GM18505 (cell line): ENCODE measurements at regions not wholly inside any gene's neighbourhood (a gene's known extent, or its start where the extent isn't known, plus 50 kb on each side); places are given as distances from the start of the nearest gene placed in this dataset.

ENCODE experiments used
- ATAC-seq: cut with Tn5 transposase; IDR thresholded peaks from one replicate; pipeline ENCODE4 v1.9.1; 2021; ENCODE audit not compliant: unreplicated experiment
- POLR2A ChIP-seq: IDR thresholded peaks from 4 replicates; pipeline ENCODE4 v1.6.1; 2011; ENCODE audit warnings: borderline replicate concordance; ENCODE audit not compliant: insufficient read depth, insufficient read length; ENCODE audit errors: extremely low read depth

- ATAC-seq = no peak
- TF ChIP-seq POLR2A = no peak
Measured at GRCh38 chr5:89758146-89758545, 651.4 kb downstream of the CETN3 start.

- ATAC-seq = no peak
- TF ChIP-seq POLR2A = no peak
Measured at GRCh38 chr5:89756955-89757354, 652.6 kb downstream of the CETN3 start.

GRCh38 chr5:89755024-89755423 is 654.5 kb downstream of the CETN3 start:
- no peak for TF ChIP-seq POLR2A
- ATAC-seq = no peak

GRCh38 chr5:89735082-89735481 is 674.5 kb downstream of the CETN3 start:
- no peak for ATAC-seq
- TF ChIP-seq POLR2A = no peak

- no peak for ATAC-seq
- TF ChIP-seq POLR2A = no peak
Measured at GRCh38 chr5:89733772-89734171, 675.8 kb downstream of the CETN3 start.

GRCh38 chr5:89729623-89730301 is 679.8 kb downstream of the CETN3 start:
- no peak for ATAC-seq
- TF ChIP-seq POLR2A = no peak

GRCh38 chr5:89728750-89729149 is 680.8 kb downstream of the CETN3 start:
- no peak for TF ChIP-seq POLR2A
- no peak for ATAC-seq

- TF ChIP-seq POLR2A = no peak
Measured at GRCh38 chr5:89728134-89728533, 681.4 kb downstream of the CETN3 start.

GRCh38 chr5:89724379-89725095 is 685.0 kb downstream of the CETN3 start:
- no peak for ATAC-seq
- no peak for TF ChIP-seq POLR2A

More at GRCh38 chr5:89728134-89728533, 681.4 kb downstream of the CETN3 start:
- ATAC-seq = no peak

GRCh38 chr5:89723907-89724306 is 685.6 kb downstream of the CETN3 start:
- no peak for TF ChIP-seq POLR2A
- ATAC-seq = no peak

GRCh38 chr5:89722538-89722937 is 687.0 kb downstream of the CETN3 start:
- no peak for TF ChIP-seq POLR2A
- ATAC-seq = no peak

GRCh38 chr5:89721931-89722330 is 687.6 kb downstream of the CETN3 start:
- no peak for ATAC-seq

GRCh38 chr5:89721353-89721752 is 688.2 kb downstream of the CETN3 start:
- TF ChIP-seq POLR2A = no peak
- ATAC-seq = no peak

More at GRCh38 chr5:89721931-89722330, 687.6 kb downstream of the CETN3 start:
- TF ChIP-seq POLR2A = no peak

- TF ChIP-seq POLR2A = no peak
- ATAC-seq = no peak
Measured at GRCh38 chr5:89712134-89712700, 697.3 kb downstream of the CETN3 start.

GRCh38 chr5:89711526-89711925 is 698.0 kb downstream of the CETN3 start:
- no peak for TF ChIP-seq POLR2A
- ATAC-seq = no peak

- no peak for ATAC-seq
- TF ChIP-seq POLR2A = no peak
Measured at GRCh38 chr5:89710006-89710405, 699.5 kb downstream of the CETN3 start.
